H9 (cell line): ENCODE measurements at regions not wholly inside any gene's neighbourhood (a gene's known extent, or its start where the extent isn't known, plus 50 kb on each side); places are given as distances from the start of the nearest gene placed in this dataset.

Experiments
- DNase-seq: peaks from one replicate; pipeline ENCODE4 v3.0.0-alpha.2; 2017
- H2AFZ ChIP-seq: one replicate; pipeline ENCODE4 v1.6.1; 2013; ENCODE audit warnings: mild to moderate bottlenecking, low read length, control low read depth, moderate library complexity
- H2AK5ac ChIP-seq: 2 replicates; pipeline ENCODE4 v1.6.1; 2013; ENCODE audit warnings: low read length, control low read depth, mixed read lengths; ENCODE audit not compliant: insufficient read length
- H2BK120ac ChIP-seq: one replicate; pipeline ENCODE4 v1.6.1; 2013; ENCODE audit warnings: low read depth, mild to moderate bottlenecking, low read length, control low read depth, inconsistent platforms; ENCODE audit not compliant: poor library complexity, severe bottlenecking
- H2BK12ac ChIP-seq: 2 replicates; pipeline ENCODE4 v1.6.1; 2013; ENCODE audit warnings: low read length, control low read depth, mixed read lengths, low read depth; ENCODE audit not compliant: insufficient read length
- H2BK15ac ChIP-seq: 2 replicates; pipeline ENCODE4 v1.6.1; 2013; ENCODE audit warnings: low read depth, low read length, control low read depth
- H2BK20ac ChIP-seq: one replicate; pipeline ENCODE4 v1.6.1; 2013; ENCODE audit warnings: low read depth, mild to moderate bottlenecking, low read length, control low read depth, inconsistent platforms; ENCODE audit not compliant: poor library complexity, severe bottlenecking
- H2BK5ac ChIP-seq: 2 replicates; pipeline ENCODE4 v1.6.1; 2013; ENCODE audit warnings: low read length, control low read depth, mixed read lengths; ENCODE audit not compliant: insufficient read length
- H3K14ac ChIP-seq: 2 replicates; pipeline ENCODE4 v1.6.1; 2013; ENCODE audit warnings: low read length, control low read depth; ENCODE audit not compliant: insufficient read depth
- H3K18ac ChIP-seq: 2 replicates; pipeline ENCODE4 v1.6.1; 2013; ENCODE audit warnings: low read depth, mild to moderate bottlenecking, mixed read lengths, low read length, control low read depth; ENCODE audit not compliant: insufficient read length
- H3K23ac ChIP-seq: 2 replicates; pipeline ENCODE4 v1.6.1; 2013; ENCODE audit warnings: low read length, control low read depth, mixed read lengths, low read depth; ENCODE audit not compliant: insufficient read length
- H3K23me2 ChIP-seq: 2 replicates; pipeline ENCODE4 v1.6.1; 2013; ENCODE audit warnings: low read depth, mild to moderate bottlenecking, mixed read lengths, low read length, control low read depth; ENCODE audit not compliant: insufficient read length, poor library complexity, severe bottlenecking
- H3K27ac ChIP-seq: 2 replicates; pipeline ENCODE4 v1.5.1; 2013; ENCODE audit warnings: low read length, control low read depth, mixed read lengths, low read depth; ENCODE audit not compliant: insufficient read length
- H3K27me3 ChIP-seq: 2 replicates; pipeline ENCODE4 v1.6.1; 2013; ENCODE audit warnings: low read length, control low read depth, inconsistent platforms; ENCODE audit not compliant: insufficient read depth
- H3K4ac ChIP-seq: 2 replicates; pipeline ENCODE4 v1.6.1; 2013; ENCODE audit warnings: low read depth, mild to moderate bottlenecking, control low read depth, inconsistent platforms, low read length, moderate library complexity
- H3K4me1 ChIP-seq: 2 replicates; pipeline ENCODE4 v1.6.1; 2013; ENCODE audit warnings: low read length, control low read depth, inconsistent platforms; ENCODE audit not compliant: insufficient read depth
- H3K4me2 ChIP-seq: 2 replicates; pipeline ENCODE4 v1.6.1; 2013; ENCODE audit warnings: low read length, control low read depth, mixed read lengths; ENCODE audit not compliant: insufficient read length, insufficient read depth
- H3K56ac ChIP-seq: 2 replicates; pipeline ENCODE4 v1.6.1; 2013; ENCODE audit warnings: low read depth, mild to moderate bottlenecking, mixed read lengths, low read length, control low read depth; ENCODE audit not compliant: insufficient read length
- H3K79me1 ChIP-seq: 2 replicates; pipeline ENCODE4 v1.6.1; 2013; ENCODE audit warnings: low read depth, mild to moderate bottlenecking, moderate library complexity, low read length, control low read depth, inconsistent platforms; ENCODE audit not compliant: insufficient read depth, poor library complexity, severe bottlenecking
- H3K79me2 ChIP-seq: 2 replicates; pipeline ENCODE4 v1.6.1; 2013; ENCODE audit warnings: low read length, control low read depth, inconsistent platforms; ENCODE audit not compliant: insufficient read depth
- H3K9ac ChIP-seq: 2 replicates; pipeline ENCODE4 v1.6.1; 2013; ENCODE audit warnings: low read length, control low read depth, mixed read lengths; ENCODE audit not compliant: insufficient read length; ENCODE audit errors: extremely low read depth
- H3K9me3 ChIP-seq: one replicate; pipeline ENCODE4 v1.6.1; 2013; ENCODE audit warnings: low read depth, low read length, inconsistent platforms; ENCODE audit not compliant: control insufficient read depth
- H3T11ph ChIP-seq: one replicate; pipeline ENCODE4 v1.6.1; 2013; ENCODE audit warnings: mild to moderate bottlenecking, low read length, control low read depth, inconsistent platforms
- H4K20me1 ChIP-seq: one replicate; pipeline ENCODE4 v1.6.1; 2013; ENCODE audit not compliant: control insufficient read depth, insufficient read length, insufficient read depth
- H4K5ac ChIP-seq: 2 replicates; pipeline ENCODE4 v1.6.1; 2013; ENCODE audit warnings: low read depth, mild to moderate bottlenecking, mixed read lengths, low read length, control low read depth; ENCODE audit not compliant: insufficient read length
- H4K8ac ChIP-seq: replicated peaks from 2 replicates; pipeline ENCODE4 v1.6.1; 2013; ENCODE audit warnings: low read length, control low read depth, mixed read lengths, low read depth; ENCODE audit not compliant: insufficient read length
- H4K91ac ChIP-seq: 2 replicates; pipeline ENCODE4 v1.6.1; 2013; ENCODE audit warnings: low read depth, mild to moderate bottlenecking, moderate library complexity, mixed read lengths, low read length, control low read depth; ENCODE audit not compliant: insufficient read length
- H3K27ac Mint-ChIP-seq, 3 experiments: 2 replicates in 2 of 3; 3 replicates in 1 of 3; pipeline ENCODE4 v1.8.0; 2020 to 2021; ENCODE audit warnings: mixed read lengths in 3 of 3, mild to moderate bottlenecking in 1 of 3, moderate library complexity in 1 of 3
- H3K27me3 Mint-ChIP-seq: 2 replicates; pipeline ENCODE4 v1.8.0; 2021; ENCODE audit warnings: low read depth, mild to moderate bottlenecking, moderate library complexity, mixed read lengths
- H3K36me3 Mint-ChIP-seq, 3 experiments: 2 replicates in 2 of 3; 3 replicates in 1 of 3; pipeline ENCODE4 v1.8.0; 2020 to 2021; ENCODE audit warnings: low read depth in 3 of 3, mixed read lengths in 3 of 3; ENCODE audit not compliant: insufficient read depth in 1 of 3
- H3K4me1 Mint-ChIP-seq, 2 experiments: 2 replicates each; pipeline ENCODE4 v1.8.0; 2020; ENCODE audit warnings: mixed read lengths in 2 of 2
- H3K4me3 Mint-ChIP-seq, 2 experiments: 2 replicates in 1 of 2; 3 replicates in 1 of 2; pipeline ENCODE4 v1.8.0; 2020 to 2021; ENCODE audit warnings: mild to moderate bottlenecking in 2 of 2, mixed read lengths in 2 of 2, moderate library complexity in 1 of 2
- H3K9me3 Mint-ChIP-seq, 2 experiments: 2 replicates in 1 of 2; 3 replicates in 1 of 2; pipeline ENCODE4 v1.8.0; 2020; ENCODE audit warnings: mild to moderate bottlenecking in 2 of 2, mixed read lengths in 2 of 2, moderate library complexity in 1 of 2
- WGBS: extraction: QIAGEN DNeasy Blood & Tissue Kit; methylation state at CpG from one replicate; pipeline ENCODE4 v1.1.7; 2013; ENCODE audit warnings: missing lambda C conversion rate, low lambda C conversion rate, mixed read lengths; ENCODE audit not compliant: insufficient read length; ENCODE audit errors: extremely low coverage; 5-methylcytosine and 5-hydroxymethylcytosine counted together
- TF ChIP-seq, protein P1 (sequence below): fragments of 200-600 bp; sonication (generic); conservative IDR thresholded peaks from 3 replicates; pipeline ENCODE4 v1.8.0; 2021; ENCODE audit warnings: antibody characterized with exemption, mild to moderate bottlenecking

DNA sequence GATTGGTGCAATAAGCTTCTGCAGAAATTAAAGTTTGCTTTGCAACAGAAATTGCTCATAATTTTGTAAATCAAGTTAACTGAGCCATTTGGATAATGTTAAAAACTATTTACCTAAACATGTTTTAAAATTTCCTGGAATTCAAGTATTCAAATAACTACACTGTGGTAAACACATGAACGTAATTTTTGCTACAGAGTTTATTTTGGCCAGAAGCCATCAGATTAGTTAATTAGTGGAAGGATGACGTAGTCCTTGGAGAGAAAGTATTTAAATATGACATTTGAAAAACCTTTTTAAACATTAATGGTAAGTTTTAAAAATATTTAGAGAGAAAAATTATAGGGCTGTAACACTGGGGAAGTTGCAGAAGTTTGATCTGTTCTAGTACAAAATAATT is 121.2 kb upstream of the UST start:
- H3K9ac ChIP-seq: no peak overlapping the region
- no peak overlapping the region for H4K8ac ChIP-seq
- H3K4me3 Mint-ChIP-seq: no peak overlapping the region
- H3K4me1 Mint-ChIP-seq: peaks cover 21 to 24% of the 10 kb centered on the region in 2 experiments
- no peaks in the 10 kb centered on the region for H3K79me2 ChIP-seq
- no peak overlapping the region for H2AK5ac ChIP-seq
- no CpG with 5 or more reads among the region's 2 CpGs for WGBS
- no peaks in the 10 kb centered on the region for H3K36me3 Mint-ChIP-seq
- H3K14ac ChIP-seq: no peak overlapping the region
- no peaks in the 10 kb centered on the region for H4K20me1 ChIP-seq
- H3K18ac ChIP-seq: no peak overlapping the region
- no peaks in the 10 kb centered on the region for H3K23me2 ChIP-seq
- H3K27ac Mint-ChIP-seq: no peak overlapping the region
- no peak overlapping the region for H2AFZ ChIP-seq
- TF ChIP-seq, protein P1, sequence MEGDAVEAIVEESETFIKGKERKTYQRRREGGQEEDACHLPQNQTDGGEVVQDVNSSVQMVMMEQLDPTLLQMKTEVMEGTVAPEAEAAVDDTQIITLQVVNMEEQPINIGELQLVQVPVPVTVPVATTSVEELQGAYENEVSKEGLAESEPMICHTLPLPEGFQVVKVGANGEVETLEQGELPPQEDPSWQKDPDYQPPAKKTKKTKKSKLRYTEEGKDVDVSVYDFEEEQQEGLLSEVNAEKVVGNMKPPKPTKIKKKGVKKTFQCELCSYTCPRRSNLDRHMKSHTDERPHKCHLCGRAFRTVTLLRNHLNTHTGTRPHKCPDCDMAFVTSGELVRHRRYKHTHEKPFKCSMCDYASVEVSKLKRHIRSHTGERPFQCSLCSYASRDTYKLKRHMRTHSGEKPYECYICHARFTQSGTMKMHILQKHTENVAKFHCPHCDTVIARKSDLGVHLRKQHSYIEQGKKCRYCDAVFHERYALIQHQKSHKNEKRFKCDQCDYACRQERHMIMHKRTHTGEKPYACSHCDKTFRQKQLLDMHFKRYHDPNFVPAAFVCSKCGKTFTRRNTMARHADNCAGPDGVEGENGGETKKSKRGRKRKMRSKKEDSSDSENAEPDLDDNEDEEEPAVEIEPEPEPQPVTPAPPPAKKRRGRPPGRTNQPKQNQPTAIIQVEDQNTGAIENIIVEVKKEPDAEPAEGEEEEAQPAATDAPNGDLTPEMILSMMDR: no peak
- H3K79me1 ChIP-seq: no peaks in the 10 kb centered on the region
- no peak overlapping the region for H2BK20ac ChIP-seq
- no peak overlapping the region for H2BK15ac ChIP-seq
- no peak overlapping the region for H3K27ac ChIP-seq
- no peak overlapping the region for H3K23ac ChIP-seq
- H2BK12ac ChIP-seq: no peak overlapping the region
- no peak overlapping the region for H2BK5ac ChIP-seq
- no peak for DNase-seq
- no peaks in the 10 kb centered on the region; the same call in 1 of the 2 replicates for H3K27me3 Mint-ChIP-seq
- no peaks in the 10 kb centered on the region for H3K27me3 ChIP-seq
- H3K4me1 ChIP-seq: peaks cover 7% of the 10 kb centered on the region
- H3K4me2 ChIP-seq: no peak overlapping the region
- no peak overlapping the region for H3K4ac ChIP-seq
- no peak overlapping the region for H2BK120ac ChIP-seq
- H3K56ac ChIP-seq: no peak overlapping the region
- no peak overlapping the region for H4K5ac ChIP-seq
- no peak overlapping the region for H3T11ph ChIP-seq
- no peaks in the 10 kb centered on the region for H3K9me3 ChIP-seq
- no peak overlapping the region for H4K91ac ChIP-seq
- H3K9me3 Mint-ChIP-seq: no peaks in the 10 kb centered on the region; a peak in 1 of 5 replicates
